Adrenal gland (tissue), 9 donors: ENCODE measurements at regions not wholly inside any gene's neighbourhood (a gene's known extent, or its start where the extent isn't known, plus 50 kb on each side); places are given as distances from the start of the nearest gene placed in this dataset.
A peak's percentile ranks its signal among the peaks of the same experiment; 100 is the strongest.

Experiments
- DNase-seq, 7 donors: peaks; one replicate each; pipeline ENCODE4 v3.0.0-alpha.2; 2019 to 2020
- H3K27ac ChIP-seq, 5 donors: fragments of 200-600 bp; sonication (generic) in 4 of 5; 1 replicate in 3 of 5; 2 replicates in 2 of 5; pipeline versions ENCODE4 v1.5.1 to v1.8.0; 2016 to 2020; ENCODE audit warnings: mild to moderate bottlenecking in 1 of 5
- H3K27me3 ChIP-seq: fragments of 200-600 bp; 2 replicates; pipeline ENCODE4 v1.8.0; 2021
- H3K36me3 ChIP-seq, 2 donors: fragments of 200-600 bp; replicated peaks in 1 of 2; 1 replicate in 1 of 2; 2 replicates in 1 of 2; pipeline versions ENCODE4 v1.5.1 to v1.8.0; 2018 to 2022
- H3K4me1 ChIP-seq, 2 donors: fragments of 200-600 bp; replicated peaks in 1 of 2; 1 replicate in 1 of 2; 2 replicates in 1 of 2; pipeline versions ENCODE4 v1.5.1 to v1.8.0; 2018 to 2021
- H3K4me3 ChIP-seq, 4 donors: fragments of 200-600 bp; sonication (generic) in 3 of 4; one replicate each; pipeline ENCODE4 v1.5.1; 2016 to 2018
- H3K9me3 ChIP-seq, 3 donors: fragments of 200-600 bp; sonication (generic) in 1 of 3; replicated peaks in 1 of 3; 1 replicate in 2 of 3; 2 replicates in 1 of 3; pipeline versions ENCODE4 v1.5.1 to v1.8.0; 2016 to 2021
- CTCF ChIP-seq, 6 experiments: fragments of 450-650 bp in 4 of 6; fragments of 200-600 bp in 2 of 6; sonication (generic) in 1 of 6; IDR thresholded peaks; 1 replicate in 5 of 6; 2 replicates in 1 of 6; pipeline versions ENCODE4 v1.5.1 to v1.8.0; 2016 to 2021; ENCODE audit warnings: antibody characterized with exemption in 6 of 6, mild to moderate bottlenecking in 2 of 6, moderate library complexity in 1 of 6
- POLR2A ChIP-seq, 2 donors: fragments of 450-650 bp; IDR thresholded peaks; one replicate each; pipeline ENCODE4 v1.6.1; 2017; ENCODE audit warnings: antibody characterized with exemption in 2 of 2, mild to moderate bottlenecking in 2 of 2, moderate library complexity in 1 of 2
- WGBS, 4 donors: extraction: QIAGEN DNeasy Blood & Tissue Kit in 2 of 4; methylation state at CpG; one replicate each; pipeline versions ENCODE4 v1.1.5 to v1.1.7; 2013 to 2017; 5-methylcytosine and 5-hydroxymethylcytosine counted together
- intact Hi-C, 2 donors: fragments of 100-400 bp; cut with DNase I; formaldehyde crosslinking; loops; one replicate each; pipeline versions ENCODE4 v1.14.1 to v1.15.0; 2022 to 2023
- donor health status: healthy with polysubstance abuse.
- donor health status: Bipolar disorder and iron deficiency.
- donor health status: DM: yes; HTN: yes; CAD: no.
- donor health status: DM: no; HTN: no; CAD: no.
- donor health status: DM: no; HTN: no; CAD: no.

- Histone ChIP-seq H3K9me3 (no peaks in the 10 kb centered on the region), H3K4me3 (no peak overlapping the region), H3K27me3 (no peaks in the 10 kb centered on the region), H3K36me3 (no peaks in the 10 kb centered on the region), H3K4me1 (no peaks in the 10 kb centered on the region), H3K27ac (no peak overlapping the region)
- TF ChIP-seq CTCF (IDR thresholded peaks at IDR 0.05): no peak
- TF ChIP-seq POLR2A (IDR thresholded peaks at IDR 0.05): no peak
- intact Hi-C loops: loop anchor here in 1 of 2 donors (10.0 kb wide), 1 partner anchor 77 kb away; no protein-coding TSS in a partner anchor
- DNase-seq: no peak
- WGBS, 4 donors: 82 to 92% (median 90%) methylated on average over 4 of the region's 4 CpGs
Measured at GRCh38 chr2:74071426-74071825, 76.3 kb downstream of the BOLA3 start.

- Histone ChIP-seq H3K36me3 (no peaks in the 10 kb centered on the region), H3K27ac (no peak overlapping the region), H3K9me3 (no peaks in the 10 kb centered on the region), H3K27me3 (no peaks in the 10 kb centered on the region), H3K4me3 (no peak overlapping the region), H3K4me1 (no peaks in the 10 kb centered on the region)
- WGBS, 4 donors: 39 to 73% (median 56%) methylated on average over 1 of the region's 1 CpG
- intact Hi-C loops: loop anchor here in 1 of 2 donors (10.0 kb wide), 1 partner anchor 78 kb away; no protein-coding TSS in a partner anchor
- TF ChIP-seq POLR2A (IDR thresholded peaks at IDR 0.05) (no peak), CTCF (IDR thresholded peaks at IDR 0.05) (no peak)
- DNase-seq: no peak
Measured at GRCh38 chr2:74072565-74072964, 75.1 kb downstream of the BOLA3 start.

GRCh38 chr2:74074487-74074886 lies 73.2 kb downstream of the BOLA3 start:
- no peak overlapping the region for H3K27ac ChIP-seq
- DNase-seq: peak in 2 of 7 donors; percentile 9 to 25
- TF ChIP-seq POLR2A (IDR thresholded peaks at IDR 0.05) (no peak), CTCF (IDR thresholded peaks at IDR 0.05) (no peak)
- H3K36me3 ChIP-seq: no peaks in the 10 kb centered on the region
- H3K4me1 ChIP-seq: no peaks in the 10 kb centered on the region
- no peaks in the 10 kb centered on the region for H3K9me3 ChIP-seq
- no peak overlapping the region for H3K4me3 ChIP-seq
- intact Hi-C loops: loop anchor here in 1 of 2 donors (10.0 kb wide), 1 partner anchor 80 kb away; no protein-coding TSS in a partner anchor
- no peaks in the 10 kb centered on the region for H3K27me3 ChIP-seq
- WGBS, 4 donors: 68 to 76% (median 71%) methylated on average over 4 of the region's 4 CpGs

- no peak for TF ChIP-seq POLR2A (IDR thresholded peaks at IDR 0.05)
- TF ChIP-seq CTCF (IDR thresholded peaks at IDR 0.05): no peak
- no peak overlapping the region for H3K27ac ChIP-seq
Measured at GRCh38 chr2:74076074-74076470, 71.6 kb downstream of the BOLA3 start.

More at GRCh38 chr2:74076074-74076470, 71.6 kb downstream of the BOLA3 start:
- H3K27me3 ChIP-seq: no peaks in the 10 kb centered on the region
- intact Hi-C loops: loop anchor here in 1 of 2 donors (10.0 kb wide), 1 partner anchor 81 kb away; no protein-coding TSS in a partner anchor
- DNase-seq: no peak
- no peaks in the 10 kb centered on the region for H3K9me3 ChIP-seq
- H3K4me3 ChIP-seq: no peak overlapping the region
- H3K4me1 ChIP-seq: no peaks in the 10 kb centered on the region
- no peaks in the 10 kb centered on the region for H3K36me3 ChIP-seq
- 61 to 70% (median 65%) methylated on average over 1 of the region's 1 CpG for WGBS, 4 donors
